Upper lobe of left lung (tissue), 6 donors: ENCODE measurements at regions not wholly inside any gene's neighbourhood (a gene's known extent, or its start where the extent isn't known, plus 50 kb on each side); places are given as distances from the start of the nearest gene placed in this dataset.

Experiments
- ATAC-seq, 2 donors: fragments of 200-7000 bp; cut with Tn5 transposase; one replicate each; pipeline ENCODE4 v1.9.1; 2022; ENCODE audit warnings: mild to moderate bottlenecking in 2 of 2, moderate library complexity in 2 of 2; ENCODE audit not compliant: low FRiP score in 2 of 2
- DNase-seq, 2 donors: peaks; one replicate each; pipeline ENCODE4 v3.0.0-alpha.2; 2019 to 2020
- H3K27ac ChIP-seq, 4 donors: fragments of 200-600 bp; sonication (generic); one replicate each; pipeline ENCODE4 v1.5.1; 2016 to 2019
- H3K27me3 ChIP-seq, 4 donors: fragments of 200-600 bp; sonication (generic); one replicate each; pipeline ENCODE4 v1.5.1; 2017 to 2019
- H3K36me3 ChIP-seq, 4 donors: fragments of 200-600 bp; sonication (generic); one replicate each; pipeline ENCODE4 v1.5.1; 2016 to 2019
- H3K4me1 ChIP-seq, 4 donors: fragments of 200-600 bp; sonication (generic); one replicate each; pipeline ENCODE4 v1.5.1; 2018 to 2019
- H3K4me3 ChIP-seq, 4 donors: fragments of 200-600 bp; sonication (generic); one replicate each; pipeline ENCODE4 v1.5.1; 2017 to 2019; ENCODE audit warnings: mild to moderate bottlenecking in 2 of 4, moderate library complexity in 1 of 4
- H3K9me3 ChIP-seq, 4 donors: fragments of 200-600 bp; sonication (generic); one replicate each; pipeline ENCODE4 v1.5.1; 2018 to 2019
- EP300 ChIP-seq, 4 donors: sonication (generic); formaldehyde crosslinking; IDR thresholded peaks; one replicate each; pipeline ENCODE4 v1.5.1; 2017; ENCODE audit warnings: antibody characterized with exemption in 4 of 4, control low read depth in 2 of 4
- POLR2A ChIP-seq, 4 donors: fragments of 450-650 bp; IDR thresholded peaks; one replicate each; pipeline ENCODE4 v1.5.1; 2016 to 2017; ENCODE audit warnings: antibody characterized with exemption in 4 of 4, mild to moderate bottlenecking in 2 of 4
- POLR2AphosphoS5 ChIP-seq, 2 donors: sonication (generic); formaldehyde crosslinking; IDR thresholded peaks; one replicate each; pipeline ENCODE4 v1.5.1; 2017; ENCODE audit warnings: antibody characterized with exemption in 2 of 2
- WGBS, 2 donors: methylation state at CpG; one replicate each; pipeline ENCODE4 v1.1.5; 2017 to 2018; 5-methylcytosine and 5-hydroxymethylcytosine counted together
- TF ChIP-seq, protein P1 (sequence below), 6 experiments: fragments of 450-650 bp in 4 of 6; fragments of 200-600 bp in 2 of 6; sonication (generic) in 2 of 6; IDR thresholded peaks; one replicate each; pipeline ENCODE4 v1.5.1; 2016 to 2019; ENCODE audit warnings: antibody characterized with exemption in 6 of 6
- donor health status: DM: no; HTN: no; CAD: no; lungs with moderate emphysema.
- donor health status: DM: no; HTN: yes; CAD: no; lungs with severe emphysema.

DNA sequence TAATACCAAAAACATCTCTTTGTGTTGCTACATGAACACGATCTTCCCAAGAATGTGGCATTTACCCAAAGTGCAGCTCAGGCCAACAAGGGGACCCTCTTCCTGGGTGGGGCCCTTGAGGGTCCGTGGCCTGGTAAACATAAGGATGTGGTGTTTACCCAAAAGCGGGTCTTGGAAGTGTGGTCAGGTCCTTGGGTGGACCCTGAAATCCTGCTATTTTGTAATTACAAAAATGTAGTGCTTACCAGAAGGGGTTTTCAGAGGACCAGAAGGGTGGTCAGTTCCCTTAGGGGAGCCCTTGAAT lies 87.8 kb upstream of the PRDM11 start:
- peaks cover 0 to 11% (median 5%) of the 10 kb centered on the region in 4 donors for H3K4me1 ChIP-seq
- DNase-seq (no peak), ATAC-seq (no peak)
- WGBS, 2 donors: 45 to 51% methylated on average over 3 of the region's 3 CpGs
- no peak overlapping the region for H3K4me3 ChIP-seq
- no peaks in the 10 kb centered on the region for H3K36me3 ChIP-seq
- no peak for TF ChIP-seq POLR2A (IDR thresholded peaks at IDR 0.05)
- no peak for TF ChIP-seq EP300 (IDR thresholded peaks at IDR 0.05)
- TF ChIP-seq POLR2AphosphoS5 (IDR thresholded peaks at IDR 0.05): no peak
- TF ChIP-seq, protein P1, sequence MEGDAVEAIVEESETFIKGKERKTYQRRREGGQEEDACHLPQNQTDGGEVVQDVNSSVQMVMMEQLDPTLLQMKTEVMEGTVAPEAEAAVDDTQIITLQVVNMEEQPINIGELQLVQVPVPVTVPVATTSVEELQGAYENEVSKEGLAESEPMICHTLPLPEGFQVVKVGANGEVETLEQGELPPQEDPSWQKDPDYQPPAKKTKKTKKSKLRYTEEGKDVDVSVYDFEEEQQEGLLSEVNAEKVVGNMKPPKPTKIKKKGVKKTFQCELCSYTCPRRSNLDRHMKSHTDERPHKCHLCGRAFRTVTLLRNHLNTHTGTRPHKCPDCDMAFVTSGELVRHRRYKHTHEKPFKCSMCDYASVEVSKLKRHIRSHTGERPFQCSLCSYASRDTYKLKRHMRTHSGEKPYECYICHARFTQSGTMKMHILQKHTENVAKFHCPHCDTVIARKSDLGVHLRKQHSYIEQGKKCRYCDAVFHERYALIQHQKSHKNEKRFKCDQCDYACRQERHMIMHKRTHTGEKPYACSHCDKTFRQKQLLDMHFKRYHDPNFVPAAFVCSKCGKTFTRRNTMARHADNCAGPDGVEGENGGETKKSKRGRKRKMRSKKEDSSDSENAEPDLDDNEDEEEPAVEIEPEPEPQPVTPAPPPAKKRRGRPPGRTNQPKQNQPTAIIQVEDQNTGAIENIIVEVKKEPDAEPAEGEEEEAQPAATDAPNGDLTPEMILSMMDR (IDR thresholded peaks at IDR 0.05): no peak
- no peaks in the 10 kb centered on the region for H3K27me3 ChIP-seq
- H3K27ac ChIP-seq: no peak overlapping the region
- H3K9me3 ChIP-seq: no peaks in the 10 kb centered on the region

DNA sequence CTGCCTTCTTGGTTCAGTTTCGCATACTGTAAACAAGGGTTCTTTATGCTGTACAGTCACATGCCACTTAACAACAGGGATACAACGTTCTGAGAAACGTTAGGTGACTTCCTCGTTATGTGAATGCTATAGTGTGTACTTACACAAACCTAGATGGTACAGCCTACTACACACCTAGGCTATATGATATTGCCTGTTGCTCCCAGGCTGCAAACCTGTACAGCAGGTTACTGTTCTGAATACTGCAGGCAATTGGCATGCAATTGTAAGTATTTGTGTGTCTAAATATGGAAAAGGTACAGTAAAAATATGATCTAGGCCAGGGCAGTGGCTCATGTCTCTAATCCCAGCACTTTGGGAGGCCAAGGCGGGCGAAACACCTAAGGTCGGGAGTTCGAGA lies 85.7 kb upstream of the PRDM11 start:
- no peak overlapping the region for H3K27ac ChIP-seq
- H3K36me3 ChIP-seq: no peaks in the 10 kb centered on the region
- TF ChIP-seq POLR2AphosphoS5 (IDR thresholded peaks at IDR 0.05): no peak
- TF ChIP-seq, protein P1 (IDR thresholded peaks at IDR 0.05): no peak
- no peak for TF ChIP-seq POLR2A (IDR thresholded peaks at IDR 0.05)
- WGBS, 2 donors: 81 to 94% methylated on average over 8 of the region's 8 CpGs
- ATAC-seq (no peak), DNase-seq (no peak)
- H3K4me3 ChIP-seq: no peak overlapping the region
- peaks cover 0 to 7% (median 0%) of the 10 kb centered on the region in 4 donors for H3K9me3 ChIP-seq
- H3K27me3 ChIP-seq: no peaks in the 10 kb centered on the region
- H3K4me1 ChIP-seq: peaks cover 0 to 11% (median 5%) of the 10 kb centered on the region in 4 donors

DNA sequence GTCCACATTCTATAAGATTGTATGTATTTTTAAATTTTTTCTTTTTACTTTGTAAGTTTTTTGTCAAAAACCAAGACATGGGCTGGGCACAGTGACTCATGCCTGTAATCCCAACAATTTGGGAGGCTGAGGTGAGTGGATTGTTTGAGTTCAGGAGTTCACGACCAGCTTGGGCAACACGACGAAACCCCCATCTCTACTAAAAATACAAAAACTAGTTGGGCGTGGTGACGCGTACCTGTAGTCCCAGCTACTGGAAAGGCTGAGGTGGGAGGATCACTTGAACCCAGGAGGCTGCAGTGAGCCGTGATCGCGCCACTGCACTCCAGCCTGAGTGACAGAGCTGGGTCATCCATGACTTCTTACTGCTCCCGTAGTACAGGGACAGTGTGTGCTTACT lies 84.8 kb upstream of the PRDM11 start:
- Histone ChIP-seq H3K27ac (no peak overlapping the region), H3K36me3 (no peaks in the 10 kb centered on the region), H3K27me3 (no peaks in the 10 kb centered on the region), H3K9me3 (peaks cover 0 to 7% (median 0%) of the 10 kb centered on the region in 4 donors), H3K4me1 (peaks cover 0 to 11% (median 5%) of the 10 kb centered on the region in 4 donors), H3K4me3 (no peak overlapping the region)
- WGBS, 2 donors: 91 to 92% methylated on average over 7 to 10 of the region's 10 CpGs
- TF ChIP-seq, protein P1 (IDR thresholded peaks at IDR 0.05): no peak
- TF ChIP-seq EP300 (IDR thresholded peaks at IDR 0.05): no peak
- TF ChIP-seq POLR2AphosphoS5 (IDR thresholded peaks at IDR 0.05): no peak
- TF ChIP-seq POLR2A (IDR thresholded peaks at IDR 0.05): no peak
- ATAC-seq (no peak), DNase-seq (no peak)

DNA sequence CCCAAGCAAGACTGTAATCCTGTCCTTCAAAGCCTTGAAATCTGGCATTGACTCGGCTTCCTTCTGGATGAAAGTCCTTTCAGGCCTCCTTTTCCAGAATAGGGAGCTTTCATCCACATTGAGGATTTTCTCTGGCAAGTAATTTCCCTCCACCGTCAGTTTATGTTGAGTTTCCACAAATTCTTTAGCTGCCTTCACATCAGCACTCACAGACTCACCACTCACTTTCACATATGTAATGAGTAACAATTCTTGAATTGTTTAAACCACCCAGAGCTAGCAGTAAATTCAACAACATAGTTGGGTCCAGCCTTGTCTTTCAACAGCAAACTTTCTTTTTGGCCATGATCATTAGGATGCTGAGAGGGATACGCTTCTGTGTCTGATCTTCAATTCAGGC lies 84.3 kb upstream of the PRDM11 start:
- no peak for TF ChIP-seq EP300 (IDR thresholded peaks at IDR 0.05)
- TF ChIP-seq POLR2AphosphoS5 (IDR thresholded peaks at IDR 0.05): no peak
- no peak for TF ChIP-seq POLR2A (IDR thresholded peaks at IDR 0.05)
- TF ChIP-seq, protein P1 (IDR thresholded peaks at IDR 0.05): no peak
- Histone ChIP-seq H3K9me3 (peaks cover 0 to 7% (median 0%) of the 10 kb centered on the region in 4 donors), H3K27me3 (no peaks in the 10 kb centered on the region), H3K27ac (no peak overlapping the region), H3K4me3 (no peak overlapping the region), H3K36me3 (no peaks in the 10 kb centered on the region), H3K4me1 (peaks cover 0 to 11% (median 5%) of the 10 kb centered on the region in 4 donors)
- DNase-seq (no peak), ATAC-seq (no peak)
- 78 to 88% methylated on average over 3 of the region's 3 CpGs for WGBS, 2 donors

DNA sequence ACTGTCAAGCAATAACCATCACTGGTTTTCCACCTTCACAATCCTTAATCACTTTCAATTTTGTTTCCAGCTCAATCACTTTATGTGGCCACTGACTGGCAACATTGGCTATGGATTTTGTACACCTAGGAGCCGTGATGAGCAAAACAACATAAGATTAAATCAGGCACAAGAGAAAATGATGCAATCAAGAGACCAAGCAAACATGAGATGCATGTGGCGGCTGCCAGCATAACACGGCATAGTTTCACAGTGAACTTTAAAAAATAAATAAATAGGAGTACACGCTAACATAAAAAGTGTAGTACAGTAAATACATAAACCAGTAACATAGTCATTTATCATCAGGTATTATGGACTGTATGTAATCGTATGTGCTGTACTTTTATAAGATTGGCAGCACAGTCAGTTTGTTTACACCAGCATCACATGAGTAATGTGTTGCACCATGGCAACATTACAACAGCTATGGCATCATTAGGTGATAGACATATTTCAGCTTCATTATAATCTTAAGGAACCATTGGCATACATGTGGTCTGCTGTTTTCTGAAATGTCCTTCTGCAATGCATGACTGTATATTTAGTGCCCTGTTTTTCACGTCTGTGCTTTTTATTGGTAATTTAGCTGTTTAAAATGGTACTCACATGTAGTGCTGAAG lies 83.3 kb upstream of the PRDM11 start:
- 91 to 92% methylated on average over 6 of the region's 6 CpGs for WGBS, 2 donors

More for the DNA sequence above, 83.3 kb upstream of the PRDM11 start:
- TF ChIP-seq POLR2AphosphoS5 (IDR thresholded peaks at IDR 0.05): no peak
- TF ChIP-seq POLR2A (IDR thresholded peaks at IDR 0.05): no peak
- TF ChIP-seq, protein P1 (IDR thresholded peaks at IDR 0.05): no peak
- TF ChIP-seq EP300 (IDR thresholded peaks at IDR 0.05): no peak
- Histone ChIP-seq H3K4me3 (no peak overlapping the region), H3K27ac (no peak overlapping the region), H3K4me1 (peaks cover 0 to 7% (median 4%) of the 10 kb centered on the region in 4 donors), H3K27me3 (no peaks in the 10 kb centered on the region), H3K9me3 (peaks cover 0 to 7% (median 0%) of the 10 kb centered on the region in 4 donors), H3K36me3 (no peaks in the 10 kb centered on the region)
- no peak for DNase-seq
- ATAC-seq: no peak
